Endodermal cell (in vitro differentiated cells): ENCODE measurements at regions not wholly inside any gene's neighbourhood (a gene's known extent, or its start where the extent isn't known, plus 50 kb on each side); places are given as distances from the start of the nearest gene placed in this dataset.
"Not testable (repeated sequence)": the region's sequence is repeated elsewhere in the genome, so short reads cannot be mapped to it uniquely, and the experiment has no call there.

Experiments
- DNase-seq: peaks from one replicate; pipeline ENCODE4 v3.0.0-alpha.2; 2017
- H3K27ac ChIP-seq: 2 replicates; pipeline ENCODE4 v1.5.1; 2013; ENCODE audit warnings: mild to moderate bottlenecking, low read depth, low read length, moderate library complexity
- H3K27me3 ChIP-seq: 2 replicates; pipeline ENCODE4 v1.6.1; 2013; ENCODE audit warnings: mild to moderate bottlenecking, low read length, moderate library complexity; ENCODE audit not compliant: insufficient read depth, control insufficient read depth, poor library complexity, severe bottlenecking
- H3K36me3 ChIP-seq: 2 replicates; pipeline ENCODE4 v1.7.0; 2013; ENCODE audit warnings: mild to moderate bottlenecking, low read length, moderate library complexity; ENCODE audit not compliant: control insufficient read depth, insufficient read depth
- H3K4me1 ChIP-seq: one replicate; pipeline ENCODE4 v1.7.0; 2013; ENCODE audit warnings: low read length; ENCODE audit not compliant: control insufficient read depth, insufficient read depth
- H3K4me3 ChIP-seq: 2 replicates; pipeline ENCODE4 v1.5.1; 2013; ENCODE audit warnings: mild to moderate bottlenecking, low read length, moderate library complexity
- H3K9ac ChIP-seq: 2 replicates; pipeline ENCODE4 v1.6.1; 2013; ENCODE audit warnings: mild to moderate bottlenecking, low read length, moderate library complexity; ENCODE audit not compliant: poor library complexity, severe bottlenecking; ENCODE audit errors: extremely low read depth
- H3K9me3 ChIP-seq: 2 replicates; pipeline ENCODE4 v1.6.1; 2013; ENCODE audit warnings: mild to moderate bottlenecking, low read length, moderate library complexity; ENCODE audit not compliant: control insufficient read depth
- H3K27ac Mint-ChIP-seq: 2 replicates; pipeline ENCODE4 v1.8.0; 2020; ENCODE audit warnings: mixed read lengths
- H3K27me3 Mint-ChIP-seq: 2 replicates; pipeline ENCODE4 v1.8.0; 2021; ENCODE audit warnings: mild to moderate bottlenecking, mixed read lengths; ENCODE audit not compliant: insufficient read depth
- H3K36me3 Mint-ChIP-seq: 2 replicates; pipeline ENCODE4 v1.8.0; 2020; ENCODE audit warnings: low read depth, mixed read lengths
- H3K4me1 Mint-ChIP-seq: 2 replicates; pipeline ENCODE4 v1.8.0; 2020; ENCODE audit warnings: mixed read lengths
- H3K4me3 Mint-ChIP-seq: 2 replicates; pipeline ENCODE4 v1.8.0; 2020; ENCODE audit warnings: mild to moderate bottlenecking, moderate library complexity, mixed read lengths
- H3K9me3 Mint-ChIP-seq: 2 replicates; pipeline ENCODE4 v1.8.0; 2020; ENCODE audit warnings: mild to moderate bottlenecking, mixed read lengths
- WGBS, 2 experiments: methylation state at CpG; one replicate each; pipeline versions ENCODE4 v1.1.5 to v1.1.7; 2013; ENCODE audit warnings: missing lambda C conversion rate in 2 of 2, mixed read lengths in 1 of 2; ENCODE audit not compliant: insufficient coverage in 1 of 2, insufficient read length in 1 of 2; 5-methylcytosine and 5-hydroxymethylcytosine counted together
- TF ChIP-seq, protein P1 (sequence below): fragments of 200-600 bp; sonication (generic); conservative IDR thresholded peaks from 2 replicates; pipeline ENCODE4 v1.5.0; 2021; ENCODE audit warnings: antibody characterized with exemption, mild to moderate bottlenecking

DNA sequence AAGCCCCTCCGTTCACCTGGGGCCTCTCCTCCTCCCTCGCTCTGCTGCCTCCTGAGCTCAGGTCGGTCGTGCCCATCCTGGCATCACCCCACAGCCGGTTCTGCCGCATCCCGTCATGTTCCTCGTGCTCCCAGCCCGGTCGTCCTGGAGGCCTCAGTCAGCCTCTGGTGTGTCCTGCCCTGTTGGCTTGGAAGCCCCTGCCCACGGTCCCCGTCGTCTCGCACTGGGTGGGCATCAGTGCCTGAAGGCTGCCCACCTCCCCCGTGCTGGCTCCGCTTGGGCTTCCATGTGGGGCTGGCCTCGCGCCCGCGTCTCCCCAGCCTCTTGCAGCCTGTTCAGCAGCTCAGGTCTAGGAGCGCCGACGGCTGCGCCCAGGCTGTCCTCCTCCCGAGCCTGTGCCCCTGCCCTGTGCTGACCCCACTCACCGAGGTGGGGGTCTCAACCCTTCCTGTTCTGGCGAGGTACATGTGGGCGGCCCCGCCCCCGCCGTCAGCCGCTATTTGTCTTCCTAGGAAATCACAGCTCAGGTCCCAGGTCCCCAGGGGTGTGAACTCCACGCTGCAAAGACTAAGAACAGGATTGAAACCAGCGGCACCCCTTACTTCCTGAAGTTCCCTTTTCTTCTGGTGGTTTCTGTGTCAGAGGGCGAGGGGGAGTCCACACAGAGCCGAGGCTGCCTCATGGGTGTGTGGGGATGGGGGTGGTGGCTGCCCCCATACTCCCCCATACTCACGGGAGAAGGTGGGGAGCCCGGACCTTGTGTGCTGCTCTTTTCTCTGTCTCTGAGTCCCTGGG, 102.9 kb downstream of the TMEM121 start:
- not testable (repeated sequence) for H3K4me3 ChIP-seq, DNase-seq, H3K27ac ChIP-seq, H3K36me3 ChIP-seq, H3K27me3 Mint-ChIP-seq, H3K9me3 ChIP-seq, H3K9ac ChIP-seq, H3K36me3 Mint-ChIP-seq, H3K4me3 Mint-ChIP-seq, H3K4me1 ChIP-seq, H3K27ac Mint-ChIP-seq, H3K27me3 ChIP-seq, H3K4me1 Mint-ChIP-seq
- H3K9me3 Mint-ChIP-seq, result peaks cover 79% of the 10 kb centered on the region
- WGBS, 2 experiments, result 86 to 98% methylated on average over 7 to 36 of the region's 38 CpGs

DNA sequence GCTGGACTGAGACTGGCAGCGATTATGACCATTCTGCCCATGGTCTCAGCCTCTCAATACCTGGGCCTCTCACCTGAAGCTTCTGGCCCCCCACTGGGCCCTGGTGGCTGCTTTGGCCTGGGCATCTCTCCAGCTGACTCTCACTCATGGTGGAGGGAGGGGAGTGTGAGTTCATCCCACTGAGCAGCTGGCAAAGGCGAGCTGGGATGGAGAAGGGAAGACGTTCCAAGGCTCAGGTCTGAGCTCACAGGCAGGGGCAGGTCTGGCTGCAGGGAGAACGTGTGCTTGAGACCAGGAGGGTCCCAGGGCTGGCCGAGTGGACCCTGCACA, 103.5 kb downstream of the TMEM121 start:
- Histone ChIP-seq H3K4me3 (no peak overlapping the region), H3K27ac (no peak overlapping the region), H3K36me3 (no peaks in the 10 kb centered on the region), H3K9me3 (peaks cover 8% of the 10 kb centered on the region), H3K9ac (no peak overlapping the region), H3K4me1 (no peaks in the 10 kb centered on the region), H3K27me3 (no peaks in the 10 kb centered on the region)
- DNase-seq, result no peak
- TF ChIP-seq, protein P1, sequence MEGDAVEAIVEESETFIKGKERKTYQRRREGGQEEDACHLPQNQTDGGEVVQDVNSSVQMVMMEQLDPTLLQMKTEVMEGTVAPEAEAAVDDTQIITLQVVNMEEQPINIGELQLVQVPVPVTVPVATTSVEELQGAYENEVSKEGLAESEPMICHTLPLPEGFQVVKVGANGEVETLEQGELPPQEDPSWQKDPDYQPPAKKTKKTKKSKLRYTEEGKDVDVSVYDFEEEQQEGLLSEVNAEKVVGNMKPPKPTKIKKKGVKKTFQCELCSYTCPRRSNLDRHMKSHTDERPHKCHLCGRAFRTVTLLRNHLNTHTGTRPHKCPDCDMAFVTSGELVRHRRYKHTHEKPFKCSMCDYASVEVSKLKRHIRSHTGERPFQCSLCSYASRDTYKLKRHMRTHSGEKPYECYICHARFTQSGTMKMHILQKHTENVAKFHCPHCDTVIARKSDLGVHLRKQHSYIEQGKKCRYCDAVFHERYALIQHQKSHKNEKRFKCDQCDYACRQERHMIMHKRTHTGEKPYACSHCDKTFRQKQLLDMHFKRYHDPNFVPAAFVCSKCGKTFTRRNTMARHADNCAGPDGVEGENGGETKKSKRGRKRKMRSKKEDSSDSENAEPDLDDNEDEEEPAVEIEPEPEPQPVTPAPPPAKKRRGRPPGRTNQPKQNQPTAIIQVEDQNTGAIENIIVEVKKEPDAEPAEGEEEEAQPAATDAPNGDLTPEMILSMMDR, result no peak
- 72% methylated on average over 3 of the region's 5 CpGs; no CpG with 5 or more reads in 1 of the 2 experiments for WGBS, 2 experiments
- Mint-ChIP-seq H3K9me3 (peaks cover 78% of the 10 kb centered on the region), H3K27ac (no peak overlapping the region), H3K4me3 (no peak overlapping the region), H3K27me3 (no peaks in the 10 kb centered on the region), H3K36me3 (peaks cover 5% of the 10 kb centered on the region), H3K4me1 (no peaks in the 10 kb centered on the region)

DNA sequence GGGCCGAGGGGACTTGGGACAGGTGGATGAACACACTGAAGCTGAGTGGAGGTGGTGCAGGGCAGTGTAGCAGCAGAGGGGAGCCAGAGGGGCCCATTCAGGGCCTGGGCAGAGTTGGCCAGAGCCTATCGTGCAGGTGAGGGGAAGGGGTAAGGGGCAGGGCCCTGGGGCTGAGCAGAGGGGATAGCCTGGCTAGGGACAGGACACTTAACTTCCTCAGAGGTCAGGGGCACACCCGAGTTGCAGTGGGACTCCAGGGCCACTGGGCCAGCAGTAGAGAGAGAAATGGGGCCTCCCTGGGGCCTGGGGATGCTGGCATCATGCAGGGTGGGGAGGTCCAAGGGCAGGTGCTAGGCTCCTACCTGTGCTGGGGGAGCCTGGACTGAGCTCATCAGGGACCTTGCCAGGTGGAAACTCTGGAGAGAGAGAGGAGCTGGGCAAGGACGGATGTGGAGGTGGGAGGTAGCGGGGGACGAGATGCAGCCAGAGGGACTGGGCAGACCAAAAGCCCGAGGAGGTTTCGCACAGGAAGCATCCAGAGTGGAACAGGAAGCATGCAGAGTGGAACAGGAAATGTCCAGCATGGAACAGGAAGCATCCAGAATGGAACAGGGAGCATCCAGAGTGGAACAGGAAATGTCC, 104.0 kb downstream of the TMEM121 start:
- not testable (repeated sequence) for H3K27me3 Mint-ChIP-seq, H3K4me1 Mint-ChIP-seq, H3K4me1 ChIP-seq, H3K4me3 Mint-ChIP-seq, H3K36me3 ChIP-seq, DNase-seq, H3K4me3 ChIP-seq, H3K27me3 ChIP-seq, H3K27ac Mint-ChIP-seq, H3K9me3 ChIP-seq, H3K36me3 Mint-ChIP-seq, H3K27ac ChIP-seq, H3K9ac ChIP-seq
- peaks cover 77% of the 10 kb centered on the region for H3K9me3 Mint-ChIP-seq
- 70 to 79% methylated on average over 6 to 8 of the region's 8 CpGs for WGBS, 2 experiments

DNA sequence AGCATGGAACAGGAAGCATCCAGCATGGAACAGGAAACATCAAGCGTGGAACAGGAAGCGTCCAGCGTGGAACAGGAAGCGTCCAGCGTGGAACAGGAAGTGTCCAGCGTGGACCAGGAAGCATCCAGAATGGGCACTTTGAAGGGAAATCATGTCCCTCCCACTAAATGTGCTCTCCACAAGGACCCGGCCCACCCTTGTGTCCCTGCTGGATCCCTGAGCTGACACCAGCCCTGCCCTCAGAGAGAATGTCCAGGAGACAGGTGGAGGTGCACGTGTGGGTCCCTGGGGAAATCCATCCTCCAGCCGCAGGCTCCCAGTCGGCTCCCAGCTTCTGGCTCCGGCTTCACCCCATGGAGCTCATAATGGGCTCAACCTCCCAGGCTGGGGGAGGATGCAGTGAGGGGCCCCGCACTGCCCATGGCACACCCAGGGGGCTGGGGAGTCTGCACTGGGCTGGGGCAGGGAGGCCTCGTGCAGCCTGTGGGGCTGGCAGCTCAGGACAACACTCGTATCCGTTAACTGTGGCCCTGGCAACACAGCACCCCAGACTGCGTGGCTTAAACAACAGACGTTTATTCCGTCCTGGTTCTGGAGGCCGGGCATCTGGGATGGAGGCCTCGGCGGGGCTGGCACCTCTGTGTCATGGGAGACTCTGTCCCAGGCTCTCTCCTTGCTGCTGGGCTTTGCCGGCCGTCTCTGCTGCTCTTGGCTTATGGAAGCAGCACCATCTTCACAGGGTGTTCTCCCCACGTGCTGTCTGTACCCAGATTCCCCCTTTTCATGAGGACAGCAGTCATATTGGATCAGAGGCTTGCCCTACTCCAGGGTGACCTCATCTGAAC, 104.8 kb downstream of the TMEM121 start:
- not testable (repeated sequence) for H3K4me3 Mint-ChIP-seq, H3K27me3 Mint-ChIP-seq, DNase-seq, H3K36me3 ChIP-seq, H3K4me3 ChIP-seq, H3K27ac ChIP-seq, H3K9me3 ChIP-seq, H3K4me1 Mint-ChIP-seq, H3K36me3 Mint-ChIP-seq, H3K27ac Mint-ChIP-seq, H3K27me3 ChIP-seq, H3K9ac ChIP-seq, H3K4me1 ChIP-seq
- 70 to 75% methylated on average over 11 to 20 of the region's 24 CpGs for WGBS, 2 experiments
- H3K9me3 Mint-ChIP-seq, result peaks cover 78% of the 10 kb centered on the region
